GM18520 (cell line): ENCODE measurements at regions not wholly inside any gene's neighbourhood (a gene's known extent, or its start where the extent isn't known, plus 50 kb on each side); places are given as distances from the start of the nearest gene placed in this dataset.

Source experiments
- ATAC-seq: cut with Tn5 transposase; IDR thresholded peaks from one replicate; pipeline ENCODE4 v1.9.1; 2021; ENCODE audit not compliant: unreplicated experiment

GRCh38 chr5:35436400-35437057 is 181.1 kb upstream of the SPEF2 start:
- ATAC-seq = no peak

- ATAC-seq = no peak
Measured at GRCh38 chr5:35430381-35431162, 187.1 kb upstream of the SPEF2 start.

GRCh38 chr5:35420200-35420599 is 189.9 kb upstream of the PRLR start:
- no peak for ATAC-seq

- no peak for ATAC-seq
Measured at GRCh38 chr5:35417040-35417439, 186.8 kb upstream of the PRLR start.

- ATAC-seq = no peak
Measured at GRCh38 chr5:35416217-35416988, 186.1 kb upstream of the PRLR start.

- ATAC-seq = no peak
Measured at GRCh38 chr5:35415309-35415708, 185.0 kb upstream of the PRLR start.

GRCh38 chr5:35409361-35409760 is 179.1 kb upstream of the PRLR start:
- ATAC-seq = no peak

- no peak for ATAC-seq
Measured at GRCh38 chr5:35408146-35408545, 177.9 kb upstream of the PRLR start.

GRCh38 chr5:35407697-35408096 is 177.4 kb upstream of the PRLR start:
- no peak for ATAC-seq

- ATAC-seq = no peak
Measured at GRCh38 chr5:35405938-35406337, 175.7 kb upstream of the PRLR start.

- ATAC-seq = no peak
Measured at GRCh38 chr5:35404701-35405100, 174.4 kb upstream of the PRLR start.

GRCh38 chr5:35393901-35394300 is 163.6 kb upstream of the PRLR start:
- ATAC-seq = no peak

- no peak for ATAC-seq
Measured at GRCh38 chr5:35384658-35385057, 154.4 kb upstream of the PRLR start.

- no peak for ATAC-seq
Measured at GRCh38 chr5:35383041-35383440, 152.8 kb upstream of the PRLR start.

GRCh38 chr5:35377653-35378052 is 147.4 kb upstream of the PRLR start:
- no peak for ATAC-seq

GRCh38 chr5:35374584-35374983 is 144.3 kb upstream of the PRLR start:
- no peak for ATAC-seq

- no peak for ATAC-seq
Measured at GRCh38 chr5:35373249-35373648, 143.0 kb upstream of the PRLR start.

- no peak for ATAC-seq
Measured at GRCh38 chr5:35372482-35372881, 142.2 kb upstream of the PRLR start.

- ATAC-seq = no peak
Measured at GRCh38 chr5:35371951-35372426, 141.7 kb upstream of the PRLR start.

- ATAC-seq = no peak
Measured at GRCh38 chr5:35370871-35371270, 140.6 kb upstream of the PRLR start.

GRCh38 chr5:35369965-35370790 is 139.9 kb upstream of the PRLR start:
- ATAC-seq = no peak
